ENCODE measurements at regions not wholly inside any gene's neighbourhood (a gene's known extent, or its start where the extent isn't known, plus 50 kb on each side); places are given as distances from the start of the nearest gene placed in this dataset.

DNA sequence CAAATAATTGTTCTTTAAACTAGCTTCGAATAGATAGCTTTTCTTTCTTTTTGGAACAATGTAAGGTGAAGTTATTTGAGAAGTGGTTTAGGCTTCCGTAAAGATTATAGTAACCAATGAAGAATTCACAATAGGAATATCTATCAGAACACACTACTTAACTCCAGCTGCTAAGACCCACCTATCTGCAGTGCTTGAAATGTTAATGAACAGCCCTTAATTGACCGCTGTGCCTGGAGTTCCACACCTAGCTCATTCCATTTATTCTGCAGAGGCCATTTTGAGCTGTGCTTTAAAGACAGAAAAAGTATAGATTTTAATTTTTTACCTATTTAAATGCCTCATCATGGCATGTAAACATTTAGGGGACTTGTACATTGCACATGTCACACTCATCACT lies 83.3 kb upstream of the APCDD1 start:
- H3K9me3 ChIP-seq, result no peaks in the 10 kb centered on the region
- no peaks in the 10 kb centered on the region for H3K4me1 ChIP-seq
- WGBS, 2 donors, result 82 to 83% methylated on average over 3 of the region's 3 CpGs
- no peak for TF ChIP-seq POLR2A (IDR thresholded peaks at IDR 0.05)
- TF ChIP-seq, protein P1, sequence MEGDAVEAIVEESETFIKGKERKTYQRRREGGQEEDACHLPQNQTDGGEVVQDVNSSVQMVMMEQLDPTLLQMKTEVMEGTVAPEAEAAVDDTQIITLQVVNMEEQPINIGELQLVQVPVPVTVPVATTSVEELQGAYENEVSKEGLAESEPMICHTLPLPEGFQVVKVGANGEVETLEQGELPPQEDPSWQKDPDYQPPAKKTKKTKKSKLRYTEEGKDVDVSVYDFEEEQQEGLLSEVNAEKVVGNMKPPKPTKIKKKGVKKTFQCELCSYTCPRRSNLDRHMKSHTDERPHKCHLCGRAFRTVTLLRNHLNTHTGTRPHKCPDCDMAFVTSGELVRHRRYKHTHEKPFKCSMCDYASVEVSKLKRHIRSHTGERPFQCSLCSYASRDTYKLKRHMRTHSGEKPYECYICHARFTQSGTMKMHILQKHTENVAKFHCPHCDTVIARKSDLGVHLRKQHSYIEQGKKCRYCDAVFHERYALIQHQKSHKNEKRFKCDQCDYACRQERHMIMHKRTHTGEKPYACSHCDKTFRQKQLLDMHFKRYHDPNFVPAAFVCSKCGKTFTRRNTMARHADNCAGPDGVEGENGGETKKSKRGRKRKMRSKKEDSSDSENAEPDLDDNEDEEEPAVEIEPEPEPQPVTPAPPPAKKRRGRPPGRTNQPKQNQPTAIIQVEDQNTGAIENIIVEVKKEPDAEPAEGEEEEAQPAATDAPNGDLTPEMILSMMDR (IDR thresholded peaks at IDR 0.05), result no peak
- H3K36me3 ChIP-seq, result no peaks in the 10 kb centered on the region
- intact Hi-C loops (cut with DNase I), result no loop called here
- no peaks in the 10 kb centered on the region for H3K27me3 ChIP-seq
- H3K4me3 ChIP-seq (replicated peaks in 1 of 3), result no peak overlapping the region
- no peak overlapping the region for H3K27ac ChIP-seq
- no peak for DNase-seq

DNA sequence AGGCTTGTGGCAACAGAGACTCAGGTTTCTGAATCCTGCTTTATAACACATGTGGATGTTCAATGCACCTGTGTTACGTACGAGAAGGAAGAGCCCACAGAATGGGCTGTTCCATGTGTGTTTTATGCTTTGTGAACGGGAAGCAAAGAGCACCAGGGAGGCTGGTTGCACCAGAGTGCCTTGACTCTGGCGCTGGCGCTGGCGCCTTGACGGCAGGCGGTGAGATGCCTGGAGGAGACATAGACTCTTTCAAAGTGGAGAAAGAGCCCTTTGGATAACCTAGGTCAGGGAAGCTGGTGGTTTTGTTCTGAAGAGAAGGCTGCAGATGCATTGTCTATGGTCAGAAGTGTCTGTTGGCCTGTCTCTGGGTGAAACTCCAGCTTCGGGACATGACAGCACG lies 80.2 kb upstream of the APCDD1 start:
- Histone ChIP-seq H3K27me3 (no peaks in the 10 kb centered on the region), H3K9me3 (no peaks in the 10 kb centered on the region), H3K27ac (no peak overlapping the region), H3K4me1 (no peaks in the 10 kb centered on the region), H3K4me3 (replicated peaks in 1 of 3) (no peak overlapping the region), H3K36me3 (no peaks in the 10 kb centered on the region)
- DNase-seq, result no peak
- TF ChIP-seq, protein P1 (IDR thresholded peaks at IDR 0.05), result no peak
- no peak for TF ChIP-seq POLR2A (IDR thresholded peaks at IDR 0.05)
- intact Hi-C loops (cut with DNase I), result no loop called here
- 90 to 93% methylated on average over 10 of the region's 10 CpGs for WGBS, 2 donors

DNA sequence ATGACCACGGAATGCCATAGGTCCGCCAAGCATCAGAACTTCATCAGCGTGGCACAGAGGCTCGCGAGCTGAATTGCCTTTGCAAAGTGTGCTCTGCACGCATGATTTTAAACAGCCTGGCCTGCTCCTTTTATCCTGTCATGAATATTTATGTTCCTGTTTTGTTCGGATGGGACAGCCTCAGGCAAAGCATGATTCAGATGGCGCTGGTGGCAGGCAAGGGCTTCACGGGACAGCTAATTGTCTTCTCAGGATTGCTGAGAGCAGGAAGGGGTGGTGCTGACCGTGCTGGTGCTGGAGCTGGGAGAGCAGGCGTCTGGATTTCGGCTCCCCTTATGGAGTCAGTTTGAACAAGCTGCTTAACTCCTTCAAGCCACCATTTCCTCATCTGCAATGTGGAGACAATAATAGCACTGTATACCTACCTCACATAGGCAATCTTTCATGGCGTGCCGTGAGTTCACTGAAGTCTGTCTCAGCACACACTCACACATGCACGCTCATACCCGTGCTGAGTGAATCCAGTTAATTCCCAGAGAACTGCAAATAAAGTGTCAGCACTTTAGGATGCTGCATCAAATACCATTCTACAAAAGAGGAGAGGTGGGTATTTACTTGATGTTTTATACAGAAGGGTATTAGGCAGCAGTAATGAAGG lies 79.7 kb upstream of the APCDD1 start:
- H3K4me3 ChIP-seq (replicated peaks in 1 of 3), result no peak overlapping the region
- no peak for TF ChIP-seq POLR2A (IDR thresholded peaks at IDR 0.05)
- TF ChIP-seq, protein P1 (IDR thresholded peaks at IDR 0.05), result no peak
- H3K36me3 ChIP-seq, result no peaks in the 10 kb centered on the region
- no peaks in the 10 kb centered on the region for H3K27me3 ChIP-seq
- DNase-seq, result no peak
- WGBS, 2 donors, result 84 to 87% methylated on average over 16 of the region's 16 CpGs
- intact Hi-C loops (cut with DNase I), result no loop called here
- H3K27ac ChIP-seq, result no peak overlapping the region
- H3K4me1 ChIP-seq, result no peaks in the 10 kb centered on the region
- no peaks in the 10 kb centered on the region for H3K9me3 ChIP-seq

DNA sequence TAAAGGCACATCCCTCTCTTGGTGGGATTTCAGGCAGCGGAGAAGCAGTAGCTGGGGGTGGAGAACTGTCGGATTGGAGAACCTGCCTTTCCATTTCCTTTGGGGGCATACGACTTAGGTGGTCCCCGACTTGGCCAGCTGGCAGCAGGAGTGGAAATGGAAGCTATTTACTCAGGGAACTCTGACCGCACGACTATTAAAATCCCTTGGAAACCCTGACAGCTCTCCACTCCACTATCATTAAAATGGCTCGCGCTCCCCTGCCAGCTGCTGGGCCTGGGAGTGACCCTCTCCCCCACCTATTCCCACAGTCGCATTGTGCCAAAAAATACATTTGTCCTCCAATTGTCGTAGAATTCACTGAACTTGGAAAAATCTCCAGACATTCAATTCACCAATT lies 77.7 kb upstream of the APCDD1 start:
- no peak overlapping the region for H3K4me3 ChIP-seq (replicated peaks in 1 of 3)
- TF ChIP-seq, protein P1 (IDR thresholded peaks at IDR 0.05), result no peak
- no peaks in the 10 kb centered on the region for H3K27me3 ChIP-seq
- no peaks in the 10 kb centered on the region for H3K9me3 ChIP-seq
- 75 to 83% methylated on average over 10 of the region's 10 CpGs for WGBS, 2 donors
- H3K4me1 ChIP-seq, result no peaks in the 10 kb centered on the region
- intact Hi-C loops (cut with DNase I), result no loop called here
- no peak for DNase-seq
- no peaks in the 10 kb centered on the region for H3K36me3 ChIP-seq
- no peak overlapping the region for H3K27ac ChIP-seq

DNA sequence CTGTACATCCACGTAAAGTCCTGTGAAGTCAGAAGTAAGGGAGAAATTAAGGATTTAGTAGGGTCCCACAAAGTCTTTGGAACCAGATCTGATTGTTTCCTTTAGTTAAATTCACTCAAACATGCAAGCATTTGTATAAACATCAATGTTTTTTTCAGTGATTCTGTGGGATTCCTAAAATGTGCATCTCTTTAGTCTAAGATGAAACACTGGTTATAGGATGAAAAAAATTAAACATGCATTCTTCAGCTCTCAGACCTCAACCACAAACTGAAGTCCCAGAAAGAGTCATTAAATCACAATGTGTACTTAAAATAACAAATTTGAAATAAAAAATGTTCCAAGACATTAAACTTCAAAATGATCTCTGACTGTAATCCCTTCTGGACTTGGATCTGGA lies 76.5 kb upstream of the APCDD1 start:
- intact Hi-C loops (cut with DNase I), result no loop called here
- no peak for TF ChIP-seq POLR2A (IDR thresholded peaks at IDR 0.05)
- TF ChIP-seq, protein P1 (IDR thresholded peaks at IDR 0.05), result no peak

More for the DNA sequence above, 76.5 kb upstream of the APCDD1 start:
- Histone ChIP-seq H3K27me3 (no peaks in the 10 kb centered on the region), H3K36me3 (no peaks in the 10 kb centered on the region), H3K27ac (no peak overlapping the region), H3K4me1 (no peaks in the 10 kb centered on the region), H3K4me3 (replicated peaks in 1 of 3) (no peak overlapping the region), H3K9me3 (no peaks in the 10 kb centered on the region)
- 87 to 100% methylated on average over 1 of the region's 1 CpG for WGBS, 2 donors
- DNase-seq, result no peak
